Transverse colon (tissue), 4 donors: ENCODE measurements at regions not wholly inside any gene's neighbourhood (a gene's known extent, or its start where the extent isn't known, plus 50 kb on each side); places are given as distances from the start of the nearest gene placed in this dataset.

Source experiments
- EP300 ChIP-seq: sonication (generic); formaldehyde crosslinking; IDR thresholded peaks from one replicate; pipeline ENCODE4 v1.6.1; 2017; ENCODE audit warnings: antibody characterized with exemption, low read depth
- POLR2AphosphoS5 ChIP-seq, 3 donors: sonication (generic); formaldehyde crosslinking; IDR thresholded peaks; one replicate each; pipeline ENCODE4 v1.6.1; 2016; ENCODE audit warnings: antibody characterized with exemption in 3 of 3
- TF ChIP-seq, protein P1 (sequence below), 5 experiments: fragments of 200-600 bp in 3 of 5; fragments of 450-650 bp in 2 of 5; sonication (generic) in 3 of 5; IDR thresholded peaks; 1 replicate in 2 of 5; 2 replicates in 3 of 5; pipeline ENCODE4 v1.5.1; 2016 to 2017; ENCODE audit warnings: antibody characterized with exemption in 5 of 5, inconsistent platforms in 3 of 5, mild to moderate bottlenecking in 2 of 5, moderate library complexity in 1 of 5

DNA sequence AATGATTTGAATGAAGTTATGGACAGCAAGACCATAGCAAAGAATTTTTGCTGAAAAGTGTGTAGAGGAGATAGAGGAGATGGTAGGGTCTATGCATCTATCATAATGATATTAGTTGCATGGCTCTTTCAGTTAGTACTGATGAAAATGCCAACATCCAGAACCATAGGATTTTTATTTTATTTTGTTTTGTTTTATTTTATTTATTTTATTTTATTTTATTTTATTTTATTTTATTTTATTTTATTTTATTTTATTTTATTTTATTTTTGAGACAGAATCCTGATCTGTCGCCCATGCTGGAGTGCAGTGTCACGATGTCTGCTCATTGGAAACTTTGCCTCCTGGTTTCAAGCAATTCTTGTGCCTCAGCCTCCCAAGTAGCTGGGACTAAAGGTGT, 1021.1 kb upstream of the ZEB2 start:
- TF ChIP-seq, protein P1, sequence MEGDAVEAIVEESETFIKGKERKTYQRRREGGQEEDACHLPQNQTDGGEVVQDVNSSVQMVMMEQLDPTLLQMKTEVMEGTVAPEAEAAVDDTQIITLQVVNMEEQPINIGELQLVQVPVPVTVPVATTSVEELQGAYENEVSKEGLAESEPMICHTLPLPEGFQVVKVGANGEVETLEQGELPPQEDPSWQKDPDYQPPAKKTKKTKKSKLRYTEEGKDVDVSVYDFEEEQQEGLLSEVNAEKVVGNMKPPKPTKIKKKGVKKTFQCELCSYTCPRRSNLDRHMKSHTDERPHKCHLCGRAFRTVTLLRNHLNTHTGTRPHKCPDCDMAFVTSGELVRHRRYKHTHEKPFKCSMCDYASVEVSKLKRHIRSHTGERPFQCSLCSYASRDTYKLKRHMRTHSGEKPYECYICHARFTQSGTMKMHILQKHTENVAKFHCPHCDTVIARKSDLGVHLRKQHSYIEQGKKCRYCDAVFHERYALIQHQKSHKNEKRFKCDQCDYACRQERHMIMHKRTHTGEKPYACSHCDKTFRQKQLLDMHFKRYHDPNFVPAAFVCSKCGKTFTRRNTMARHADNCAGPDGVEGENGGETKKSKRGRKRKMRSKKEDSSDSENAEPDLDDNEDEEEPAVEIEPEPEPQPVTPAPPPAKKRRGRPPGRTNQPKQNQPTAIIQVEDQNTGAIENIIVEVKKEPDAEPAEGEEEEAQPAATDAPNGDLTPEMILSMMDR (IDR thresholded peaks at IDR 0.05): no peak
- TF ChIP-seq EP300: no peak
- TF ChIP-seq POLR2AphosphoS5 (IDR thresholded peaks at IDR 0.05): no peak
